ENCODE measurements at regions not wholly inside any gene's neighbourhood (a gene's known extent, or its start where the extent isn't known, plus 50 kb on each side); places are given as distances from the start of the nearest gene placed in this dataset.
A peak's percentile ranks its signal among the peaks of the same experiment; 100 is the strongest.
"Not testable (repeated sequence)": the region's sequence is repeated elsewhere in the genome, so short reads cannot be mapped to it uniquely, and the experiment has no call there.

DNA sequence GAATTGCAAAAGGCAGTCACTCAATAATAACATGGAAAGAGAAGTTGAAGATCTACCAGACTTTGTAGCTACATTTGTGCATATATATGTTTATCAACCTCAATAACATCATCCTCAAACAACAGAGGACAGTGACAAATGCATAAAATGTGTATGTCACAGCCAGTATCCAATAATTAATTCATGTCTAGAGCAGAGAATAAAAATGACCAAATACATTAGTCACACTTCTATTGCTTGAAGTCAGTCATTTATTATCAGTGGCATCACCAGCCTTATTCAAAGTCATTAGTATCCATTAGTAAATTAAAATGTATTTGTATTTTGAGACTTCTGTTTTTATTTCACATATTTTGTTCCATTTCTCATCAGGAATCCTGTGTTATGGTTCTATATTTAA lies 852.8 kb downstream of the XPNPEP1 start:
- no peak overlapping the region for H3K4me3 ChIP-seq (ENCODE audit: low read length)

GRCh38 chr10:109067031-109067430 lies 856.3 kb downstream of the XPNPEP1 start:
- H3K9ac ChIP-seq (ENCODE audit: low read length), result no peak overlapping the region
- no peak for DNase-seq (ENCODE audit: low read depth)
- no peaks in the 10 kb centered on the region for H3K4me1 ChIP-seq (ENCODE audit: control insufficient read depth, insufficient read depth, low read length)
- H3K27me3 ChIP-seq (replicated peaks; ENCODE audit: control insufficient read depth, insufficient read depth, low read length), result no peaks in the 10 kb centered on the region
- peaks cover 11% of the 10 kb centered on the region for H3K9me3 ChIP-seq (ENCODE audit: control insufficient read depth, low read length)
- no peak overlapping the region for H3K4me3 ChIP-seq (ENCODE audit: low read length)
- H3K36me3 ChIP-seq (ENCODE audit: control insufficient read depth, insufficient read depth, low read length, severe bottlenecking), result no peaks in the 10 kb centered on the region

More for the DNA sequence above, 852.8 kb downstream of the XPNPEP1 start:
- Histone ChIP-seq H3K9me3 (ENCODE audit: control insufficient read depth, low read length) (no peaks in the 10 kb centered on the region), H3K36me3 (ENCODE audit: control insufficient read depth, insufficient read depth, low read length, severe bottlenecking) (no peaks in the 10 kb centered on the region), H3K9ac (ENCODE audit: low read length) (no peak overlapping the region), H3K4me1 (ENCODE audit: control insufficient read depth, insufficient read depth, low read length) (no peaks in the 10 kb centered on the region), H3K27me3 (replicated peaks; ENCODE audit: control insufficient read depth, insufficient read depth, low read length) (no peaks in the 10 kb centered on the region)
- no peak for DNase-seq (ENCODE audit: low read depth)

DNA sequence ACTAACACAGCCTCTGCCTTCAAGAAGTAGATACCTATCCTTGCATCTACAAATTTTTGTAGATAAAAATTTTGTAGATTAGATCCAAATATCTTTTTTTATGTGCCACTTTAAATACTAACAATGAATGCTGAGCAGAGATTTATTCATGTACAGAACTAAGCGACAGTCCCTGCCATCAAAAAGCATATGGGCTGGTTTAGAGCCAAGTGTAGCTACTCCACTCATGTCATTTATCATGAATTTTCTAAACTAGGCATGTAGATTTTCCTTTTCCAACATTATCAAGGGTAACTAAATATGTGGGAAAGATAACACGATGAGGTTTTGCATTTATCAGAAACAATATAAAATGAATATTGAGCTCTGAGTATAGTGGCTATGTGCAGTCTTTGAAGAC lies 857.5 kb downstream of the XPNPEP1 start:
- Histone ChIP-seq H3K9ac (ENCODE audit: low read length) (no peak overlapping the region), H3K9me3 (ENCODE audit: control insufficient read depth, low read length) (peaks cover 11% of the 10 kb centered on the region), H3K4me3 (ENCODE audit: low read length) (no peak overlapping the region)

GRCh38 chr10:109062371-109062770 lies 860.9 kb downstream of the XPNPEP1 start:
- peak; percentile 7 for DNase-seq (ENCODE audit: low read depth)
- Histone ChIP-seq H3K27me3 (replicated peaks; ENCODE audit: control insufficient read depth, insufficient read depth, low read length) (no peaks in the 10 kb centered on the region), H3K36me3 (ENCODE audit: control insufficient read depth, insufficient read depth, low read length, severe bottlenecking) (no peaks in the 10 kb centered on the region), H3K4me3 (ENCODE audit: low read length) (no peak overlapping the region), H3K9me3 (ENCODE audit: control insufficient read depth, low read length) (peaks cover 11% of the 10 kb centered on the region), H3K4me1 (ENCODE audit: control insufficient read depth, insufficient read depth, low read length) (no peaks in the 10 kb centered on the region), H3K9ac (ENCODE audit: low read length) (no peak overlapping the region)

More for the DNA sequence above, 857.5 kb downstream of the XPNPEP1 start:
- no peak for DNase-seq (ENCODE audit: low read depth)
- no peaks in the 10 kb centered on the region for H3K36me3 ChIP-seq (ENCODE audit: control insufficient read depth, insufficient read depth, low read length, severe bottlenecking)
- no peaks in the 10 kb centered on the region for H3K4me1 ChIP-seq (ENCODE audit: control insufficient read depth, insufficient read depth, low read length)
- H3K27me3 ChIP-seq (replicated peaks; ENCODE audit: control insufficient read depth, insufficient read depth, low read length), result no peaks in the 10 kb centered on the region

DNA sequence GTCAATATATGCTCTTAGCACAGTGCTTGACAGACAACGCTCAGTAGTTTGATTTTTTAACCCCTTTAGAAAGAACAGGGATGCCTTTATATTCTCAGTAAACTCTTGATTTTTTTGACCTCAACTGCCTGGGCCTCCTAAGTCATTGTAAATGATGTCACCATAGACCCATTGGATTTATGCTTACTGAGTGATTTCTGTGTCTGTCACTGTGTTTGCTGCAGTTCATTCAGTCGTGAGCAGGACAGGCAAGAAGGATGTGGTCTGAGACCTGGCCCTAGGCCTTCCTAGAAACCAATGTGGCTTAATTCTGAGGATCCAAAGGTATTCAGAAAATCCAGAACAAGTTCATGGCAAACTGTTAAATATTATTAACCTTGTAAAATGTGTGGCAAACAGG lies 868.1 kb downstream of the XPNPEP1 start:
- no peaks in the 10 kb centered on the region for H3K4me1 ChIP-seq (ENCODE audit: control insufficient read depth, insufficient read depth, low read length)
- no peaks in the 10 kb centered on the region for H3K9me3 ChIP-seq (ENCODE audit: control insufficient read depth, low read length)
- no peaks in the 10 kb centered on the region for H3K36me3 ChIP-seq (ENCODE audit: control insufficient read depth, insufficient read depth, low read length, severe bottlenecking)
- H3K9ac ChIP-seq (ENCODE audit: low read length), result no peak overlapping the region
- no peaks in the 10 kb centered on the region for H3K27me3 ChIP-seq (replicated peaks; ENCODE audit: control insufficient read depth, insufficient read depth, low read length)
- no peak overlapping the region for H3K4me3 ChIP-seq (ENCODE audit: low read length)
- no peak for DNase-seq (ENCODE audit: low read depth)

GRCh38 chr10:109047856-109048255 lies 875.5 kb downstream of the XPNPEP1 start:
- DNase-seq (ENCODE audit: low read depth), result no peak
- Histone ChIP-seq H3K27me3 (replicated peaks; ENCODE audit: control insufficient read depth, insufficient read depth, low read length) (no peaks in the 10 kb centered on the region), H3K9ac (ENCODE audit: low read length) (no peak overlapping the region), H3K4me1 (ENCODE audit: control insufficient read depth, insufficient read depth, low read length) (no peaks in the 10 kb centered on the region), H3K36me3 (ENCODE audit: control insufficient read depth, insufficient read depth, low read length, severe bottlenecking) (no peaks in the 10 kb centered on the region), H3K4me3 (ENCODE audit: low read length) (no peak overlapping the region), H3K9me3 (ENCODE audit: control insufficient read depth, low read length) (no peaks in the 10 kb centered on the region)

DNA sequence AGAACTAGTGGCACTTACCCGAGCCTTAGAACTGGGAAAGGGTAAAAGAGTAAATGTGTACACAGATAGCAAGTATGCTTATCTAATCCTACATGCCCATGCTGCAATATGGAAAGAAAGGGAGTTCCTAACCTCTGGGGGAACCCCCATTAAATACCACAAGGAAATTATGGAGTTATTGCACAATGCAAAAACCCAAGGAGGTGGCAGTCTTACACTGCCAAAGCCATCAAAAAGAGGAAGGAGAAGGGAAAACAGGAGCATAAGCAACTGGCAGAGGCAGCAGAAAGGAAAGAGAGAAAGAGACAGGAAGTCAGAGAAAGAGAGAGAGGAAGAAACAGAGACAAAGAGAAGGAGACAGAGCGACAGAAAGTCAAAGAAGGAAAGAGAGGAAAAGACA lies 876.9 kb downstream of the XPNPEP1 start:
- H3K4me1 ChIP-seq (ENCODE audit: control insufficient read depth, insufficient read depth, low read length); H3K36me3 ChIP-seq (ENCODE audit: control insufficient read depth, insufficient read depth, low read length, severe bottlenecking); H3K27me3 ChIP-seq (replicated peaks; ENCODE audit: control insufficient read depth, insufficient read depth, low read length); H3K9ac ChIP-seq (ENCODE audit: low read length); DNase-seq (ENCODE audit: low read depth); H3K4me3 ChIP-seq (ENCODE audit: low read length); H3K9me3 ChIP-seq (ENCODE audit: control insufficient read depth, low read length): not testable (repeated sequence)

- DNase-seq (ENCODE audit: low read depth), result no peak
- no peaks in the 10 kb centered on the region for H3K36me3 ChIP-seq (ENCODE audit: control insufficient read depth, insufficient read depth, low read length, severe bottlenecking)
- H3K9me3 ChIP-seq (ENCODE audit: control insufficient read depth, low read length), result no peaks in the 10 kb centered on the region
Measured at GRCh38 chr10:109040622-109041021, 882.7 kb downstream of the XPNPEP1 start.

GRCh38 chr10:109037978-109038377 lies 885.3 kb downstream of the XPNPEP1 start:
- no peaks in the 10 kb centered on the region for H3K36me3 ChIP-seq (ENCODE audit: control insufficient read depth, insufficient read depth, low read length, severe bottlenecking)
- DNase-seq (ENCODE audit: low read depth), result no peak

More at GRCh38 chr10:109040622-109041021, 882.7 kb downstream of the XPNPEP1 start:
- no peak overlapping the region for H3K9ac ChIP-seq (ENCODE audit: low read length)
- no peaks in the 10 kb centered on the region for H3K27me3 ChIP-seq (replicated peaks; ENCODE audit: control insufficient read depth, insufficient read depth, low read length)
- no peaks in the 10 kb centered on the region for H3K4me1 ChIP-seq (ENCODE audit: control insufficient read depth, insufficient read depth, low read length)
- H3K4me3 ChIP-seq (ENCODE audit: low read length), result no peak overlapping the region

GRCh38 chr10:109030581-109031210 lies 892.6 kb downstream of the XPNPEP1 start:
- DNase-seq (ENCODE audit: low read depth), result no peak
- no peaks in the 10 kb centered on the region for H3K9me3 ChIP-seq (ENCODE audit: control insufficient read depth, low read length)
- no peaks in the 10 kb centered on the region for H3K36me3 ChIP-seq (ENCODE audit: control insufficient read depth, insufficient read depth, low read length, severe bottlenecking)
- no peak overlapping the region for H3K4me3 ChIP-seq (ENCODE audit: low read length)
- H3K27me3 ChIP-seq (replicated peaks; ENCODE audit: control insufficient read depth, insufficient read depth, low read length), result no peaks in the 10 kb centered on the region
- no peaks in the 10 kb centered on the region for H3K4me1 ChIP-seq (ENCODE audit: control insufficient read depth, insufficient read depth, low read length)
- no peak overlapping the region for H3K9ac ChIP-seq (ENCODE audit: low read length)

More at GRCh38 chr10:109037978-109038377, 885.3 kb downstream of the XPNPEP1 start:
- Histone ChIP-seq H3K9me3 (ENCODE audit: control insufficient read depth, low read length) (no peaks in the 10 kb centered on the region), H3K9ac (ENCODE audit: low read length) (no peak overlapping the region), H3K4me1 (ENCODE audit: control insufficient read depth, insufficient read depth, low read length) (no peaks in the 10 kb centered on the region), H3K27me3 (replicated peaks; ENCODE audit: control insufficient read depth, insufficient read depth, low read length) (no peaks in the 10 kb centered on the region), H3K4me3 (ENCODE audit: low read length) (no peak overlapping the region)

DNA sequence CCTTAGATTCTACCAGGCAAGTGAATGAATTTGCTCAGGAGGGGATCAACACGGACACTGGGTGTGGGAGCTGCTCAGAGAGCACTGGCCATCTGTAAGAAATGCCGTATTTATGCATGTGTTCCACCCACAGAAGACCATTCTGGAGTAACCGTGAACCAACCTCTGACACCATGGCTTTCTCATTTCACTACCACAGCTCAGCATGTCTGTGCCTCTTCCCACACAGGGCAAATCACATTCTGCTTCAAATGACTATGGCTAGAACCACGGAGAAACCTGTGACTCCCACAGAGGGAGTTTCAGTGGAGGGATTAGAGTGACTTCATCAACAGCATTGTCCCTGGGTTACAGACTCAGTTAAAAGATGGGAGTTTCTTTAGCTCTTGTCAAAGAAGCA lies 893.4 kb downstream of the XPNPEP1 start:
- no peak overlapping the region for H3K4me3 ChIP-seq (ENCODE audit: low read length)
- no peak for DNase-seq (ENCODE audit: low read depth)
- no peaks in the 10 kb centered on the region for H3K36me3 ChIP-seq (ENCODE audit: control insufficient read depth, insufficient read depth, low read length, severe bottlenecking)
- H3K27me3 ChIP-seq (replicated peaks; ENCODE audit: control insufficient read depth, insufficient read depth, low read length), result no peaks in the 10 kb centered on the region
- no peak overlapping the region for H3K9ac ChIP-seq (ENCODE audit: low read length)
- no peaks in the 10 kb centered on the region for H3K4me1 ChIP-seq (ENCODE audit: control insufficient read depth, insufficient read depth, low read length)
- no peaks in the 10 kb centered on the region for H3K9me3 ChIP-seq (ENCODE audit: control insufficient read depth, low read length)

Measured in adipocyte (in vitro differentiated cells).